IMR-90 (cell line): ENCODE measurements at regions not wholly inside any gene's neighbourhood (a gene's known extent, or its start where the extent isn't known, plus 50 kb on each side); places are given as distances from the start of the nearest gene placed in this dataset.

Experiments used
- CTCF ChIP-seq: conservative IDR thresholded peaks from 2 replicates; pipeline ENCODE4 v1.5.1; 2012; ENCODE audit warnings: mild to moderate bottlenecking, low read depth, low read length, improper control_type of control experiment
- MAFK ChIP-seq: IDR thresholded peaks from 2 replicates; pipeline ENCODE4 v1.6.1; 2012; ENCODE audit warnings: low read depth, low read length, improper control_type of control experiment

DNA sequence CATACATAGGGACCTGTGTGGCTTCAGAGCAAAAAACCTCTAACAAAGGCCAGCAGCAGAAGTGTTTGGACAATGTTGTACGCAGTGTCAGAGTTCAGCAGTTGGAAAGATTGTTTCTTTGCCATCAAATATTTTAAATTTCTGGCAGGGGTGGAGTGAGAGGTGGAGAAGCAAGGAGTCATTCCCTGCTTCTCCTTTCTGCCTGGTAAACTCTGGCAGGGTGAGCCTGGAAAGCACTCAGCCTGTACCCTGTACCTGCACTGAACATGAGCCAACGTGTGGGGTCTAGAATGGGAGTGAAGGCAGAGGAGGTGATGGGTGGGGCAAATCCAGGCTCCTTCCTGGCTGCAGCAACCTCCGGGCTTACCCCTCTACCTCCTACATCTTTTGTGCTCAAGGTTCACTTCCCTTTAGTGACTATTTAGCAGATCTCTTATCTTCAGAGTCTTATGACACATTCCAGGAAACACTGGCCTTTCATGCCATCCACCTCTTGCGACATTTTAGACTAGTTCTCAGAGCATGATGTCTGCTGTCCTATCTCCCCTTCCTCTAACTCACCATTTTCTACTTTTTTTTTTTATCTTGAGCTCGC is 445.0 kb upstream of the PIK3R1 start:
- no peak for TF ChIP-seq CTCF
- no peak for TF ChIP-seq MAFK
